ACHN (cell line): ENCODE measurements at regions not wholly inside any gene's neighbourhood (a gene's known extent, or its start where the extent isn't known, plus 50 kb on each side); places are given as distances from the start of the nearest gene placed in this dataset.
"Not testable (repeated sequence)": the region's sequence is repeated elsewhere in the genome, so short reads cannot be mapped to it uniquely, and the experiment has no call there.

Source experiments
- DNase-seq: peaks from one replicate; pipeline ENCODE4 v3.0.0-alpha.2; 2015
- in situ Hi-C: cut with HindIII; loops from 2 replicates; pipeline ENCODE4 v1.10.0; 2017; ENCODE audit warnings: low sequenced_read_pairs, low pct_ligation_motif_present, low pct_unique_long_range_greater_than_20kb

DNA sequence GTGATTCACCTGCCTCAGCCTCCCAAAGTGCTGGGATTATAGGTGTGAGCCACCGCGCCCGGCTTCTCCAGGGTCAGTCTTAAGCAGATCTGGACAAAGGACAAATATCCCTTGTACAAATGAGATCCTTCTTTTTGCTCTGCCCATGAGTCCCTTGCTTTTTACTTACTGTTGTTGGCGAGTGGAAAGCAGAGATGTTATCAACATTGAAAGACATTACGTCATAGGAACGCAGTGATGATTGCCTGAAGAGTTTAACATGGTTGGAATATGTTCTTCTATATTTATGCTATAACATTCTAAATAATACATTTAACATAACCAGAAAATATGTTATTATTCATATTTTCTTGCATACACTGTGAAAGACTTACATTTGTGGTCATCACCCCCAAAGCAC is 644.3 kb upstream of the LRRN3 start:
- DNase-seq, result no peak
- in situ Hi-C loops, result no loop called here

DNA sequence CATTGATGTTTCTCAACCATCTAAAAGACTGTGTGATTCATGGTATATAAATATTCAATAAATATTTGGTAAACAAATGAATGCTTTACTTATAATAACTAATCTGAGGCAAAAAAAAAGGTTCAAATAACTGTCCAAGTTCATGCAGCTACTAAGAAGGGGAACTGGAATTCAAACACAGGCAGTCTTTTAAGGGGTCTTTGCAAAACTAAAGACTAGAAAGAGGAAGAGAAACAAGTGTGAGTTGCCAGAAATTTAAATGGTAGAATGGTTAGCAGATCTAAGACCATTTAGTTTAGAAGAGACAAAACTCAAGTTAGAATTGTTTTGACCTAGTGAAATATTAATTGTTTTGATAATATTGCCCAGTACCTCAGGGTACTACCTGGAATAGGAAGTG is 642.0 kb upstream of the LRRN3 start:
- no peak for DNase-seq
- in situ Hi-C loops, result no loop called here

- in situ Hi-C loops, result no loop called here
- no peak for DNase-seq
These were observed 636.2 kb upstream of the LRRN3 start for GRCh38 chr7:110454713-110455112.

DNA sequence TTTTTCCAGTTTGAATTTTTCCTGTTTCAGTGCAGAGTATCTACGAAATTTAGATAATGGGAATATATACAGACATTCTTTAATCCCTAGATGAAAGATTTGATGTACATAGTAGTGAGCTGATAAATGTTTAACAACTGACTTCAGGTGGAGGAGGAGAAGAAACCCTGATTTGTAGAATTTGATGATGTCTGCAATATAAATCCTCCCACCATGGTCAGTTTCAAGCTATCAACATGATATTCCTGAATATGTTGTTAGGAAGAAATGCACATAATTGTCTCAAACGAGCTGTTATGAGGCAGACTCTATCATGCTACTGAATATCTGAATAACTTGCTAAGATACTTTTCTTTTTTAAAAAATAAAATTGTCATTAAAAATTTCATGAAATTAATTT is 629.3 kb upstream of the LRRN3 start:
- no peak for DNase-seq
- in situ Hi-C loops, result no loop called here

DNA sequence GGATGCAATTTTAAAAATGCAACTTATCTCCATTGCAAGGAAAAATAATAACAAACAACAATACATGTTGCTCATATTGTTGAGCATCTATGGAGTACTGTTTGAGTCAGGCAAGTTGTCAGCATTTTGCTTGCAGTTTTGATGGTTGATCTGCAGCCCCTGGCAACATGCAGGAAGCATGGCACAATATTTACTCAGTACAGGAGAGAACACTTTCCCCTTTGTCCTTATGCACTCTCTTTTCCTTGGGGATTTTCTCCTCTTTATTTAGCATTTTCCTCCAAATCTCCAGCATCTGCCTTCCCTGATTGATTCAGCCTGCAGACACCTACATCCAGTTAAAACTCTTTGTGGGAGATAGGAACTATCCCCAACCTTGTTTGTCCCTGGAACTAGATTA is 620.5 kb upstream of the LRRN3 start:
- DNase-seq, result no peak
- in situ Hi-C loops, result no loop called here

DNA sequence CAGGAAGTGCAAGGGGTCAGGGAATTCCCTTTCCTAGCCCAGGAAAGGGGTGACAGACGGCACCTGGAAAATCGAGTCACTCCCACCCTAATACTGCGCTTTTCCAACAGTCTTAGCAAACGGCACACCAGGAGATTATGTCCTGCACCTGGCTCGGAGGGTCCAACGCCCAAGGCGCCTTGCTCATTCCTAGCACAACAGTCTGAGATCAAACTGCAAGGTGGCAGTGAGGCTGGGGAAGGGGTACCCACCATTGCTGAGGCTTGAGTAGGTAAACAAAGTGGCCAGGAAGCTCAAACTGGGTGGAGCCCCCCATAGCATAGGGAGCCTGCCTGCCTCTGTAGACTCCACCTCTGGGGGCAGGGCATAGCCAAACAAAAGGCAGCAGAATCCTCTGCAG is 618.5 kb upstream of the LRRN3 start:
- in situ Hi-C loops, DNase-seq: not testable (repeated sequence)

DNA sequence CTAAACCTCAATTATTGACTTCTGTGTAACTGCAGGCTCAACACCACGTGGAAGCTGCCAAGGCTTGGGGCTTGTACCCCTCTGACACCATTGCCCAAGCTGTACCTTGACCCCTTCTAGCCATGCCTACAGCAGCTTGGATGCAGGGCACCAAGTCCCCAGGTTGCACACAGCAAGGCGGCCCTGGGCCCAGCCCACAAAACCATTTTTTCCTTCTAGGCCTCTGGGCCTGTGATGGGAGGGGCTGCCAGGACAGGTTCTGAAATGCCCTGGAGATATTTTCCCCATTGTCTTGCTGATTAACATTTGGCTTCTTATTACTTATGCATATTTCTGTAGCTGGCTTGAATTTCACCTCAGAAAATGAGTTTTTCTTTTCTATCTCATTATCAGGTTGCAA is 610.0 kb upstream of the LRRN3 start:
- in situ Hi-C loops, result no loop called here
- no peak for DNase-seq

- DNase-seq, result no peak
- in situ Hi-C loops, result no loop called here
These were observed 607.4 kb upstream of the LRRN3 start for GRCh38 chr7:110483553-110483952.

GRCh38 chr7:110484356-110484755 is 606.6 kb upstream of the LRRN3 start:
- no peak for DNase-seq
- in situ Hi-C loops, result no loop called here

DNA sequence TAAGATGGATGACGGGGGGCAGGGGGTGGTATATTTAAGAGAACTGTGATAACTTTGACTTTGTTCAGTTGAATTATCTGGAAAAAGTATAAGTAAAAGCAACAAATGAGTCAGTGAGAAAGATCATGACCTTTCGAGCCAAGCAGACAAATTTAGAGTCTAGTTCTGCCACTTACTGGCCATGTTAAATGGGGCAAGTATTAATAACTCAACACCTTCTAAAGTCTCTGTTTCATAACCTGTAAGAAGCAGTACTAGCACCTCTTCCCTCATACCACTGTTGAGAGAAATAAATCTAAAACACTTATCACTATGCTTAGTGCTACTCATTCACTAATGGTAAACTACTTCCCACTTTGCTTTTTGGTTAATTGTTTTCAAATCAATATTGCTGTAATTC is 604.4 kb upstream of the LRRN3 start:
- DNase-seq, result no peak
- in situ Hi-C loops, result no loop called here

DNA sequence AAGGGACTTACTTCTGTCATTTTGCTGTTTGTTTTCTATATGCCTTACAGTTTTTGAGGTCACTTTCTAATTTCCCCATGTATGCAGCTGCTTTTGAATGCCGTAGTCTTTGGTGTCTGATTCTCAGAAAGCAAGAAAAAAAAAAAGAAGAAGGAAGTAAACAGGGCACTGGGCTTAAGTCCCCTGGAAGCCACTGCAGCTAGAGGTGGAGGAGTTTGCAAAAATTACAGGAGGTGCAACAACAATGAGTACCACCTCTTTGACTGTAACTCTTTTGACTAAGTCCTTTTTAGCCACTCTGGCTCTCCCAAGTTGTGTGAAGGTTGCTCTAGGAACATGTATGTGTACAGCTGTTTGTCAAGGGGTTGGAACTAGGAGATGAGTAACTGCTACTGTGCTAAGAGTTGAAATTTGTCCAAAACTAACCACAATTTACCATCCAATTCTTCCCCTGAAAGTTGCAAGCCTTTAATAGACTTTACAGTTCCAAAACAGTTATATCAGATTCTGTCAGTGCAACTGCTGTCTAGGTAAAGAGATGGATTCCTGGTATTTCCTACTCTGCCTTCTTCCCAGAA is 588.0 kb upstream of the LRRN3 start:
- in situ Hi-C loops, result no loop called here
- DNase-seq, result no peak

- no peak for DNase-seq
- in situ Hi-C loops, result no loop called here
These were observed 583.6 kb upstream of the LRRN3 start for GRCh38 chr7:110507369-110507768.

- DNase-seq, result no peak
- in situ Hi-C loops, result no loop called here
These were observed 583.1 kb upstream of the LRRN3 start for GRCh38 chr7:110507832-110508231.

- DNase-seq, in situ Hi-C loops: not testable (repeated sequence)
These were observed 575.9 kb upstream of the LRRN3 start for GRCh38 chr7:110514975-110515551.

- no peak for DNase-seq
- in situ Hi-C loops, result no loop called here
These were observed 571.1 kb upstream of the LRRN3 start for GRCh38 chr7:110519851-110520250.

DNA sequence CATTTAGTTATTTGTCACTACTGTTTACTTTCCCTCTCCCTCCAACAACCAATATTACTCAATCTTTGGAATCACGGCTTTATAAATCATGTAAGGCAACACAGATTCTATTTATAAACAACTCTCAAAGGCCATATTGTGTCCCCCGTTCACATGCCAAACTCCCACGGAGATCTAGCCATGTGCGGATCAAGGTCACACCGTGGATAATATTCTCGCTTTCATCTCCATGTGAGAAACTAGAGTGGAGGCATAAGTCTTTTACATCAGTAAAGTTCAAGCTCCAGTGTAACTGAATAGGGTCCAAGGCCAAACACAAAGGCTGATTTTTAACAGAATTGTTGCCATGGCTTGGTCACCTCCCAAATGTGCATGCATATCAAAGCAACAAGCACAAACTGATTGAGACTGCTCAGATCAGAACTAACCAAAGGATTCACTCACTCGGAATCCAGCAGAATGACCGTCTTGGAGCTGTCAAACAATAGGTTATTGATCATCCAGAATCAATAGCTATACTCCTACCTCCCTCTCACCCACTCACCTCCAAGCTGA is 569.5 kb upstream of the LRRN3 start:
- DNase-seq, result no peak
- in situ Hi-C loops, result no loop called here

DNA sequence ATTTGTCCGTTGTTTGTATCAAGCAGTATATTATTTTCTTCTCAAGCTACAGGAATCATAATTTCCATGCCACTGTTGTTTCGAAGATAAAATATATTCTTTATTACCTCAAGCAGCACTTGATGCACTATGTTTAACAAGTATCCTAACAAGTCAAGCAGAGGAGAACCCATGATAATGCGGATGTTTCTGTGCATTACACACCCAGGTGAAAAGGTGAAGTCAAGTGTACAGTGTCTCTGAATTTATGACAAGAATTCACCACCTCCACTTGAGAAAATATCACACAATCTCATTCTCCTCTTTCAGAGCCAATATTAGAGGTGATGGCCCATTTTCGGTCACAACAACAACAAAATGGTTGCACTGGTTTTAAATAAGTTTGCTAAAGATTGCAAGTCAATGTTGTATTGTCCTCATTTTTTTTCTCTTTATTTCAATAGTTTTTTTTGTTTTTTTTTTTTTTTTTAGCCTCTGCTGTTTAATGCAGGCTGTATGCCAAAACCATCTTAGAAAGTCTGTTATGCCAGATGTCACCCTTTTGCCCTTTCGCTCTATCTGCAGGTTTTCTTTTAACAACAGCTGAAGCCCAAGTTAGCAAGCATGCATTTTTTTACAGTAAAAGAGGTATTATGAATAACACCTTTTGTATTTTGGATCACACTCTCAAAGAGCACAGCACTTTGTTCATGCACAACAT is 568.7 kb upstream of the LRRN3 start:
- DNase-seq, result no peak
- in situ Hi-C loops, result no loop called here

DNA sequence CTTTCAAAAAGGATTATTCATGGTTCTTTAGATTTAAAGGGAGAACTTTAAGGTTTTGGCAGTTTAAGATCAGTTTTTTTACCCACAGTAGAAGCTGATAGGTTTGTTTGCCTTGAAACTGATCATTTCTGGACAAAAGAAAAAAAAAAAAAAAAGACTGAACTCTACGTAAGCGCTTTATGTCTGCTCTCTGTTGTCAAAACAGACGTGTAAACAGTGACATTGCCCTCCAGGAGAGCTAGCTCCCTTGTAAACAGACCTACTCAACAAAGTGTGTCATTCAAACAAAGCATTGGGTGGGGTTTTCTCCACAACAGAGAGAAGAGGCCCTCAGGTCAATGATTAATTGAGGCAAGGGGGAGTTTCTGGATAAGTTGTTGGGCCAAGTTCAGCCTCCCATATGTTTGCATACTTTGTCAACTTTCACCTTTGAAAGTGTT is 568.1 kb upstream of the LRRN3 start:
- no peak for DNase-seq
- in situ Hi-C loops, result no loop called here

- in situ Hi-C loops, result no loop called here
These were observed 561.8 kb upstream of the LRRN3 start for GRCh38 chr7:110529175-110529574.

GRCh38 chr7:110531186-110531585 is 559.7 kb upstream of the LRRN3 start:
- in situ Hi-C loops, result no loop called here
- no peak for DNase-seq

More at GRCh38 chr7:110529175-110529574, 561.8 kb upstream of the LRRN3 start:
- no peak for DNase-seq
